ENCODE measurements at regions not wholly inside any gene's neighbourhood (a gene's known extent, or its start where the extent isn't known, plus 50 kb on each side); places are given as distances from the start of the nearest gene placed in this dataset.

DNA sequence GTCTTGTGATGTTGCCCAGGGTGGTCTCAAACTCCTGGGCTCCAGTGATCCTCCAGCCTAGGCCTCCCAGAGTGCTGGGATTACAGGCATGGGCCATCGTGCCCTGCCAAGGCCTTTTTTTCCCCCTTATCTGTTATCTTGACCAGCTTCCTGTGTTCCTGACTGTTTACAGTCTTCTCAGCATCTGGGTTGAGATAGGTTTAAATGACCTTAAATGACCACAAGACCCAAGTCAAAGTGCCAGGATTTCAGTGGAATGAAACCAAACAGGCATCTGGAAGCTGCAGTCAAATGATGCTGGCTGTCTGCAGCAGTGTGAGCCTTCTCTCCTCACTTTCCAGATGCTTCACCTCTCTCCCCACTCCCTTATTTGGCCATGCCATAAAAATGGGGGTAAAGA, 114.2 kb upstream of the CLDN10 start:
- no peak overlapping the region for H3K4me3 Mint-ChIP-seq
- H3K9me3 Mint-ChIP-seq = no peaks in the 10 kb centered on the region
- no peak for ATAC-seq
- no peaks in the 10 kb centered on the region for H3K4me1 Mint-ChIP-seq
- no peak overlapping the region for H3K27ac Mint-ChIP-seq
- POLR2A ChIA-PET = no interaction called here
- DNase-seq = no peak
- peaks cover 0 to 3% (median 0%) of the 10 kb centered on the region in 5 donors for H3K27me3 Mint-ChIP-seq
- H3K36me3 Mint-ChIP-seq = no peaks in the 10 kb centered on the region

DNA sequence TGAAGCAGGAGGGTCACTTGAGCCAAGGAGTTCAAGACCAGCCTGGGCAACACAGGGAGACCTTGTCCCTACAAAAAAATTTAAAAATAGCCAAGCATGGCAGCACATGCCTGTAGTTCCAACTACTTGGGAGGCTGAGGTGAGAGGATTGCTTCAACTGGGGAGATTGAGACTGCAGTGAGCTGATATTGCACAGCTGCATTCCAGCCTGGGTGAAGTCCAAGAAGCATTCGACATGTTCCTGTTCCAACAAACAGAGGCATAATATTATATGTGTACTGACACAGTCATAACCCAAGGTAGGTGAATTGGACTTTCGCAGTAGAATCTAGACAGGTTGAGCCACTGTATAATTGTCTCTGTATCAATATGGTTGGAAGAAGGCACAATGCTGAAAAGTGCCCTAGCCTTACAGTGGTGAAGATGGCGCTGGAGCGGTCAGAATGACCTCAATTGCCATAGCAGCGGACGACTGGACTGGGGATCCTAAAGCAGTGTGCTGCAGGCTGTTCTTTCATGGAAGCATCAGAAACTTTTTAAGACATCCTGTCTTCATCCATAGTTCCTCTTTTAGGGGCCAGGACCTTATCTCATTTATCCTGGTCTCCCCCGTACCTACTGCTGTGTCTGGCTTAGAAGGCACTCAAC, 112.0 kb upstream of the CLDN10 start:
- no peaks in the 10 kb centered on the region for H3K4me1 Mint-ChIP-seq
- no peaks in the 10 kb centered on the region for H3K9me3 Mint-ChIP-seq
- POLR2A ChIA-PET = no interaction called here
- no peak overlapping the region for H3K4me3 Mint-ChIP-seq
- H3K27me3 Mint-ChIP-seq = peaks cover 0 to 3% (median 3%) of the 10 kb centered on the region in 5 donors
- ATAC-seq (no peak), DNase-seq (no peak)
- no peaks in the 10 kb centered on the region for H3K36me3 Mint-ChIP-seq
- no peak overlapping the region for H3K27ac Mint-ChIP-seq

DNA sequence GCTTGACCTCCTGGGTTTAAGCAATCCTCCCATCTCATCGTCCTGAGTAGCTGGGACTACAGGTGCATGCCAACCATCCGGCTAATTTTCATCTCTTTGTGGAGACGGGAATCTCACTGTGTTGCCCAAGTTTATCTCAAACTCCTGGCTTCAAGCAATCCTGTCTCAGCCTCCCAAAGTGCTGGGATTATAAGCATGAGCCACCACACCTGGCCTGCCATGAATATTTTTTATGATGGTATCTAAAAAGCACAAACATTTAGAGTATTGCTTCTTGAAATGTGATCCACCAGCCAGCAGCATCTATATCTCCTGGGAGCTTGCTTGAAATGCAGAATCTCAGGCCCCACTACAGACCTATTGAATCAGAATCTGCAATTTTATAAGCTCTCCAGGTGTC, 111.2 kb upstream of the CLDN10 start:
- Mint-ChIP-seq H3K36me3 (no peaks in the 10 kb centered on the region), H3K27ac (no peak overlapping the region), H3K4me1 (no peaks in the 10 kb centered on the region), H3K27me3 (peaks cover 0 to 6% (median 3%) of the 10 kb centered on the region in 5 donors), H3K4me3 (no peak overlapping the region), H3K9me3 (no peaks in the 10 kb centered on the region)
- POLR2A ChIA-PET = no interaction called here
- ATAC-seq (no peak), DNase-seq (no peak)

DNA sequence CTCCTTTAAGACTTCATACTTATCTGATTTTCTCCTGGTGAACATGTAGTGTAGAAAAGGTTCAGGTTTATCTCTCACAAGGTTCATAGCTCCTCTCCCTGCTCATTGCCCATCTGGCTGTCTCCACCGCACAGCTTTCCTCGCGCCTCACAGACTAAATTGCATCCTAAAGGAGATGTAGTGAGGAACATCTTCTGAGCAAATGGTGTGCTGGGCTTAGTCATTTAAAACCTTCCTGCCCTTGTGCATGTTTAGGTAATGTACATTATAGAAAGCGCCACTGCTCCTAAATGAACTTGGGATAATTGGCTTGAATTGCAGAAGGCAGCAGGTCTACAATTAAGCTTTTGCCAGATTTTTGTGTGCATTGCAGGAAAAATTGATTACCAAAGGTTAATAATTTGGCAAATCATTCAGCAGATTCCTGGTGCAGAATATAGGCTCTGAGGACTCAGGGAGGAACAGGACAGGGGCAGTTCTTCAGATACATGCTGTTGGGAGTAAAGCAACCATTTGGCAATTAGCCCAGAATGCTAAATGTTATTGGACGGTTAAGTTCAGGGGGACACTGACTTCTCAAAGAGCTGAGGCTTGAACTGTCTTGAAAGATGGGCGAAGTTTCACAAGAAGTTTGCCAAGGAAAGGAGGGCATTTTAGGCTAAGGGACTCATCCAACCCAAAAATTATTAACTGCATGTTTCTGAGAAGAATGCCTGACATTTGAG, 108.4 kb upstream of the CLDN10 start:
- POLR2A ChIA-PET = no interaction called here
- Mint-ChIP-seq H3K27ac (no peak overlapping the region), H3K36me3 (no peaks in the 10 kb centered on the region), H3K9me3 (no peaks in the 10 kb centered on the region), H3K4me1 (peaks cover 0 to 7% (median 5%) of the 10 kb centered on the region in 4 donors), H3K27me3 (peaks cover 0 to 12% (median 9%) of the 10 kb centered on the region in 5 donors), H3K4me3 (no peak overlapping the region)
- ATAC-seq (no peak), DNase-seq (no peak)

DNA sequence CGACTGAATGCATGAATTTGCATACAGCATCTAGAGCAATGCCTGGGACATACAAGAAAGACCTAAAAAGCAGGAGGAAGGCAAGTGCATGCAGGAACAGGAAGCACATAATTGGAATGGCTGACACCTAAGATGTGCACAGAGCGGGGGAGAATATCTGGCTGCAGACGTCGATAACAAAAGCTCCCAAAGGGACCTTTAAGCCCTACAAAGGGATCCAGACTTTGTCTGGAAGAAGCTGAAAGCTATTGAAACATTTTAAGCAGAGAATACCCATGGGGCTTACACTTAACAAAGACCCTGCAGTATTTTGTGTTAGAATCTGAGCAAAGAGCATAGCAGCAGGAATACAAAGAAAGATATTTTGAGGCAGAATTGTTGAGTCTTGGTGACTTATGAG, 107.4 kb upstream of the CLDN10 start:
- DNase-seq (no peak), ATAC-seq (no peak)
- Mint-ChIP-seq H3K4me1 (peaks cover 0 to 7% (median 5%) of the 10 kb centered on the region in 4 donors), H3K36me3 (no peaks in the 10 kb centered on the region), H3K4me3 (no peak overlapping the region), H3K27ac (no peak overlapping the region), H3K9me3 (no peaks in the 10 kb centered on the region), H3K27me3 (peaks cover 2 to 12% (median 9%) of the 10 kb centered on the region in 5 donors)
- POLR2A ChIA-PET = no interaction called here

DNA sequence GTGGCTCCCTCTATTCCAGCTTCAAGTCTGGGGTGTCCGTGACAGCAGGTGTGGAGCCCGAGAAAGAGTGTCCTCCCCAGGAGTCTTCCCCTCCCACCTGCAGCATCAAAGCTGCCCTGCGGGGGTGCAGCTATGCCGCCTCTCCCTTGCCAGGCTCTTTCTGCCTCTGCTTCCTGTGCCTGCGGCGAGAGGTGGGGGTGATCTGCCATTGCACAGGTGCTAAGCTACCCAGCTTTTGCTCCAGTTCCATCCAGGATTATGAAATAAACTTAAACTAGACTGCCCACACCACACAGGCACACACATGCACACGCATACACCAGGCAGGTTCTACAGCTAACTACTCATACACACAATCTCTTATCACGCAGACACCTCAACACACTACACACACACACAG, 104.7 kb upstream of the CLDN10 start:
- Mint-ChIP-seq H3K27ac (no peak overlapping the region), H3K36me3 (no peaks in the 10 kb centered on the region), H3K27me3 (peaks cover 7 to 25% (median 10%) of the 10 kb centered on the region in 5 donors), H3K9me3 (no peaks in the 10 kb centered on the region), H3K4me1 (peaks cover 0 to 7% (median 5%) of the 10 kb centered on the region in 4 donors), H3K4me3 (no peak overlapping the region)
- ATAC-seq (peak in 1 of 2 donors; percentile 32), DNase-seq (no peak)
- POLR2A ChIA-PET = no interaction called here

DNA sequence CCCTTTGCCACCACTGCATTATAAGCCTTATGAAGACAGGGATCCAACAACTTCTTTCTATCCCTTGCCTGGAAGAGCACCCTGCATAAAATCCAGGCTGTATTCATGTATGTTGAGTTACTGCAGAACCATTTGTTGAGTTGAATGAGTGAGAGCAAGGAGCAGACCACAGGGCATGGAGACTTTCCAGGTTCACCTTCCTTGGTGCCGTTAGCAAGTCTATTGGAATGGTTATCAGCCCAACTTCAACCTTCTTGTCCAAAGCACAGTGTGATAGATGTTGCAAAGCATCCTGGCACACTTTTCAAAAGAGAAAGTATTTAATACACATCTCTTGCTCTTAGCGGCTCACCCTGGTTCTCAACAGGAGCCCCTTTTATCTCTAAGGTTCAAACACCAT, 100.9 kb upstream of the CLDN10 start:
- H3K4me1 Mint-ChIP-seq = peaks cover 6 to 11% (median 9%) of the 10 kb centered on the region in 4 donors
- H3K36me3 Mint-ChIP-seq = no peaks in the 10 kb centered on the region
- POLR2A ChIA-PET = no interaction called here
- ATAC-seq (no peak), DNase-seq (no peak)
- no peak overlapping the region for H3K27ac Mint-ChIP-seq
- no peaks in the 10 kb centered on the region for H3K9me3 Mint-ChIP-seq
- no peak overlapping the region for H3K4me3 Mint-ChIP-seq
- peaks cover 7 to 22% (median 18%) of the 10 kb centered on the region in 5 donors for H3K27me3 Mint-ChIP-seq

DNA sequence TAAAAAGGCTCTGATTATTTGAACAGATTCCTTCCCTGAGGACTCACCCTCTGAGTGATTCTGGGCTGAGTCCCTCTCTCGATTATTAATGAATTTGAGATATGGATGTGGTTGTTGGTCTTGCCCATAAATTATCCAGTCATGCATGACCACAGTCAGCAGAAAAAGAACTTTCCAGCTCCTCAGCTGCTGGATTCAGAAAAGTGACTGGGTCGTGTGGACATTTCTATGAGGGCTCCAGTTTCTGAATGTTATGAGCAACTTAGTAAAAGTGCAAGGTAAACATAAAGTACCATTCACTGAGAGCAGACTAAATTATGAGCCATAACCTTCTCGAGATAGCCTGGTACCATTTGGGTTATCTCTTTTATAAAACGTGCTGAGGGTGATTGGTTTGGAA, 100.1 kb upstream of the CLDN10 start:
- Mint-ChIP-seq H3K27ac (no peak overlapping the region), H3K9me3 (no peaks in the 10 kb centered on the region), H3K4me1 (peaks cover 13 to 18% (median 15%) of the 10 kb centered on the region in 4 donors), H3K36me3 (no peaks in the 10 kb centered on the region), H3K4me3 (no peak overlapping the region), H3K27me3 (peaks cover 7 to 22% (median 18%) of the 10 kb centered on the region in 5 donors)
- ATAC-seq (no peak), DNase-seq (no peak)
- POLR2A ChIA-PET = no interaction called here

DNA sequence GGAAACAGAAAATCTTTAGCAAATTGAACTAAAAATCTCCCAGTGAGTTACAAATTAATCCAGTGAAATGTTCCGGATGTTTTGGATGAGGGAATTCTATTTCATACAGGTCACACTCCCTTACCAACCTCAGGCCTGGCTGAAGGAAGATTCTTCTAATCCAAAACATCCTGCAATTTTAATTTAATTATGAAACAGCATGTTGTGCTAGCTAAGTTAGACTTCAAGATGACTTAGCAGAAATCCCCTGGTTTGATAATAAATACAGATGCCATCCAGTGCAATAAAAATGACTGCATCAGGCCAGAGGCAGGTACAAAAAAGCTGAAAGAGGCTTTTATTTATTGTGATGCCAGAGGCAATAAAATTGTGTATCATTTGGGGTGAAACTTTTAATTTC, 96.7 kb upstream of the CLDN10 start:
- DNase-seq (no peak), ATAC-seq (no peak)
- Mint-ChIP-seq H3K4me1 (peaks cover 10 to 19% (median 13%) of the 10 kb centered on the region in 4 donors), H3K9me3 (peaks cover 3 to 28% (median 18%) of the 10 kb centered on the region in 9 donors), H3K27me3 (peaks cover 2 to 10% (median 7%) of the 10 kb centered on the region in 5 donors), H3K4me3 (no peak overlapping the region), H3K27ac (no peak overlapping the region), H3K36me3 (peaks cover 0 to 15% (median 11%) of the 10 kb centered on the region in 3 donors)
- POLR2A ChIA-PET = no interaction called here

DNA sequence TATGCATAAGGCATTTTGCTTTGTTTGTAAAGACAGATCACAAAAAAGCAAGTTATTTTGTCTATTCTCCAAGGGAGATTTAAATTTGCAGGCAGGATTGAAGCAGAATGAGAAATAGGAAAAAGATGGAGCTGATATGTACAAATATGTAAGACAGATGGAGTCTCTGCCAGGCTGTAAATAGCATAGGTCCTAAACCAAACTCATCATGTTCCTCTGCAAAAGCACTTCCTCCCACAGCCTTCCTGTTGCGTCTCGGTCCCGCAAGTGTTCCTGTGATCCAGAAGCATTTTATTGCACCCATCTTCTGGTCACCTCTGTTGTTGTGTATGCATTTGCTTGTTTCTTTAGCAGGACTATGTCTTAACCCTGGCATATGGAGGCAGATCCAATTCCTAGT, 95.7 kb upstream of the CLDN10 start:
- DNase-seq (no peak), ATAC-seq (peak in 1 of 2 donors; percentile 36)
- Mint-ChIP-seq H3K27ac (peak overlapping the region in 2 of 10 donors; percentile 8 to 18), H3K27me3 (peaks cover 0 to 9% (median 3%) of the 10 kb centered on the region in 5 donors), H3K4me1 (peaks cover 10 to 19% (median 13%) of the 10 kb centered on the region in 4 donors), H3K36me3 (peaks cover 0 to 15% (median 15%) of the 10 kb centered on the region in 3 donors), H3K9me3 (peaks cover 3 to 33% (median 18%) of the 10 kb centered on the region in 9 donors), H3K4me3 (peak overlapping the region in 9 of 10 donors; percentile 17 to 74 (median 47))
- POLR2A ChIA-PET = no interaction called here

DNA sequence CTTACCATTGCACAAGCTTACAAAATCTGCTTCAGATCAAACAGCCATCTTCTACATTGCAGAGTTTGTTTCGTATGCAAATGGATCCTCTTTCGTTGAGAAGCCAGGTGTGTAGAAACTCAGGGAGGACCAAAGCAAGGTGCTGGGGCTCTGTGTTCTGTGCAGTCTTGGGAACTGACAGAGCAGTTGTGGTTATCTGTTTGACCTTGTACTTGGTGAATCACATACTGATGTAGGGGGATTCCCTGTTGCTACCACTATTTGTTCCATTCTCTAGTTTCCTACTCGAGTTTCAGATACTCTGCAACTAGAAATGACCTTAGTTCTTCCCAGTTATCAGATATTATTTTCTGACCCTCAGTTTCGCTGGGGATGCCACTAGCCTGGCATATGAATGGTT, 95.2 kb upstream of the CLDN10 start:
- H3K4me3 Mint-ChIP-seq = peak overlapping the region in 5 of 10 donors; percentile 34 to 74 (median 39)
- peaks cover 10 to 19% (median 13%) of the 10 kb centered on the region in 4 donors for H3K4me1 Mint-ChIP-seq
- peak overlapping the region in 1 of 10 donors; percentile 8 for H3K27ac Mint-ChIP-seq
- POLR2A ChIA-PET = no interaction called here
- H3K9me3 Mint-ChIP-seq = peaks cover 3 to 33% (median 18%) of the 10 kb centered on the region in 9 donors
- DNase-seq = no peak
- peak; percentile 64 to 65 for ATAC-seq
- peaks cover 0 to 15% (median 15%) of the 10 kb centered on the region in 3 donors for H3K36me3 Mint-ChIP-seq
- H3K27me3 Mint-ChIP-seq = peaks cover 0 to 9% (median 0%) of the 10 kb centered on the region in 5 donors

DNA sequence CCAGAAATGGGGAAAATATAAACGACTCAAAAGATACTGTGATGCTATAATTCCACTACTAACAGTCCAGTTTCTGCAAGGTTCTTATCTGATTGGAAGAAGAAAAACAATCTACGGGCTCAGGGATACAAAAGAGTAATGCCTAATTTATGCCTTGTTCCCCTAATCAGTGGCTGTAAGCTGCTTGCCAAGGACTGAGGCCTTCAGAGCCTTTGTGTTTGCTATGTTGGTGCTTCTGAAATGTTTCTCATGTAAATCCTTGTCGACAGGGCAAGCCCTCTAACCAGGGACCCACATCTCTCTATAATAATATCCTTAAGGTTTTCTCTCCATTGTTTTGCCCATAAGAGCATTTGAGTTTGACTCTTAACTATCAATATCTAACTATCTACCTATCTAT, 89.7 kb upstream of the CLDN10 start:
- Mint-ChIP-seq H3K4me1 (peaks cover 0 to 1% (median 0%) of the 10 kb centered on the region in 4 donors), H3K4me3 (no peak overlapping the region), H3K27me3 (no peaks in the 10 kb centered on the region), H3K27ac (no peak overlapping the region), H3K9me3 (peaks cover 3 to 33% (median 19%) of the 10 kb centered on the region in 9 donors), H3K36me3 (peaks cover 0 to 15% (median 15%) of the 10 kb centered on the region in 3 donors)
- DNase-seq = no peak
- POLR2A ChIA-PET = no interaction called here
- no peak for ATAC-seq

DNA sequence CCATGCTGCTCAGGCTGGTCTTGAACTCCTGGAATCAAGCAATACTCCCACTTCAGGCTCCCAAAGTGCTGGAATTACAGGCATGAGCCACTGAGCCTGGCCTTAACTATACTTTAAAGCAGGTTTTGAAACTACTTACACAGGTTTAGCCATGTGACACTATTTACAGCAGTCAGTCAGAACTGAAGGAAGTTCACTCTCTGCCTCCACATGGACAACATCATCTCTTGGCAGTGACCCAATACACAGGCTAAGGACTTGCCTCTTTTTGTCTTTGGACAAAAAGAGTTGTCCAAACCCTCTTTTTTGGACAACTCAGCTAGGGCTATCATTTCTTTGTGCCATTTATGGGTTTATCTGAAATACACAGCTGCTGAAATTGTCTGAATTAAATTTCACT, 89.0 kb upstream of the CLDN10 start:
- H3K4me3 Mint-ChIP-seq = no peak overlapping the region
- H3K4me1 Mint-ChIP-seq = no peaks in the 10 kb centered on the region
- H3K27ac Mint-ChIP-seq = no peak overlapping the region
- peaks cover 3 to 27% (median 16%) of the 10 kb centered on the region in 9 donors for H3K9me3 Mint-ChIP-seq
- no peak for ATAC-seq
- POLR2A ChIA-PET = no interaction called here
- no peak for DNase-seq
- H3K27me3 Mint-ChIP-seq = no peaks in the 10 kb centered on the region
- H3K36me3 Mint-ChIP-seq = peaks cover 0 to 15% (median 14%) of the 10 kb centered on the region in 3 donors
